ENCODE measurements at regions not wholly inside any gene's neighbourhood (a gene's known extent, or its start where the extent isn't known, plus 50 kb on each side); places are given as distances from the start of the nearest gene placed in this dataset.

GRCh38 chr20:24837781-24838450 is 111.2 kb upstream of the CST7 start:
- DNase-seq (ENCODE audit: low read depth) = no peak
- no peak for TF ChIP-seq CTCF (IDR thresholded peaks at IDR 0.05; ENCODE audit: low read depth, low read length, missing control alignments)
- no peak overlapping the region for H3K4me3 ChIP-seq (ENCODE audit: low read depth, low read length)

GRCh38 chr20:24838546-24839535 is 110.2 kb upstream of the CST7 start:
- no peak overlapping the region for H3K4me3 ChIP-seq (ENCODE audit: low read depth, low read length)
- peak; percentile 49 for DNase-seq (ENCODE audit: low read depth)
- TF ChIP-seq CTCF (IDR thresholded peaks at IDR 0.05; ENCODE audit: low read depth, low read length, missing control alignments) = no peak

GRCh38 chr20:24840121-24840713 is 108.9 kb upstream of the CST7 start:
- DNase-seq (ENCODE audit: low read depth) = no peak
- TF ChIP-seq CTCF (IDR thresholded peaks at IDR 0.05; ENCODE audit: low read depth, low read length, missing control alignments) = no peak
- no peak overlapping the region for H3K4me3 ChIP-seq (ENCODE audit: low read depth, low read length)

GRCh38 chr20:24842274-24842917 is 106.7 kb upstream of the CST7 start:
- TF ChIP-seq CTCF (IDR thresholded peaks at IDR 0.05; ENCODE audit: low read depth, low read length, missing control alignments) = no peak
- peak overlapping the region; percentile 17 for H3K4me3 ChIP-seq (ENCODE audit: low read depth, low read length)
- DNase-seq (ENCODE audit: low read depth) = no peak

DNA sequence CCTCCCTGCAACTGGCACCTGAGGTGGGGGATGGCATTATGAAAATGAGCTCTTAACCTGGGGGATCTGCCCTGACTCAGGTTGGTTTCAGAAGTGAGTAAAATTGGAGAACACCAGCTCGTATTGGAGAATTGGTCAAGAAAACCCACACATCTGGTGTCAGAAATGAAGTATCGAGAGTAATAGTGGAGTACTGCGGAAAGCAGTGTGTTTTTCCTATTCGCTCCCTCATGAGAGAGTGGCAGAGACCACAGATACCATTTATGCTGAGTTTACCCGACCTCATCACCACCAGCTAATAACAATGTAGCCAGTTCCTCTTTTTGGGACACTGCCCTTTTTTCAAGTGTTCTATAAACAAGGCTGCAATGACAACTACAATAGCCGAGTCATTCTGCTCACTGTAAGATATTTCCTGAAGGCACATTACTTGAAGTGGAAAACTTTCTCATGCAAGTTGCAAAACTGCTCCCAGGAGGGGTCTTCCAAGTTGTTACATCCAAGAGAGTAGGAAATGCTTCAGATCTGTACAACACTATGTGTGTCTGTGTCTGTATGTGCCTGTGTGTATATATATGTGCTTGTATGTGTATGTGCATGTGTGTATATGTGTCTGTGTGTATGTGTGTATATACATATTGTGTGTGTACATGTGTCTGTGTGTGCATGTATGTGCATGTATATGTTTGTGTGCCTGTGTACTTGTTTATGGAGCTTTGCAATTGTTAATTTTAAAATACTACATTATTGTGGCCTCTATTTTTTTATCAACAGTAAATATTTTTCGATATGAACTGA is 106.0 kb upstream of the CST7 start:
- DNase-seq (ENCODE audit: low read depth) = peak; percentile 95
- TF ChIP-seq CTCF (IDR thresholded peaks at IDR 0.05; ENCODE audit: low read depth, low read length, missing control alignments) = no peak
- peak overlapping the region; percentile 17 for H3K4me3 ChIP-seq (ENCODE audit: low read depth, low read length)

GRCh38 chr20:24850176-24850575 is 98.9 kb upstream of the CST7 start:
- DNase-seq (ENCODE audit: low read depth) = no peak
- TF ChIP-seq CTCF (IDR thresholded peaks at IDR 0.05; ENCODE audit: low read depth, low read length, missing control alignments) = no peak
- no peak overlapping the region for H3K4me3 ChIP-seq (ENCODE audit: low read depth, low read length)

Measured in GM12864 (cell line).